ENCODE measurements at regions not wholly inside any gene's neighbourhood (a gene's known extent, or its start where the extent isn't known, plus 50 kb on each side); places are given as distances from the start of the nearest gene placed in this dataset.
"Not testable (repeated sequence)": the region's sequence is repeated elsewhere in the genome, so short reads cannot be mapped to it uniquely, and the experiment has no call there.

DNA sequence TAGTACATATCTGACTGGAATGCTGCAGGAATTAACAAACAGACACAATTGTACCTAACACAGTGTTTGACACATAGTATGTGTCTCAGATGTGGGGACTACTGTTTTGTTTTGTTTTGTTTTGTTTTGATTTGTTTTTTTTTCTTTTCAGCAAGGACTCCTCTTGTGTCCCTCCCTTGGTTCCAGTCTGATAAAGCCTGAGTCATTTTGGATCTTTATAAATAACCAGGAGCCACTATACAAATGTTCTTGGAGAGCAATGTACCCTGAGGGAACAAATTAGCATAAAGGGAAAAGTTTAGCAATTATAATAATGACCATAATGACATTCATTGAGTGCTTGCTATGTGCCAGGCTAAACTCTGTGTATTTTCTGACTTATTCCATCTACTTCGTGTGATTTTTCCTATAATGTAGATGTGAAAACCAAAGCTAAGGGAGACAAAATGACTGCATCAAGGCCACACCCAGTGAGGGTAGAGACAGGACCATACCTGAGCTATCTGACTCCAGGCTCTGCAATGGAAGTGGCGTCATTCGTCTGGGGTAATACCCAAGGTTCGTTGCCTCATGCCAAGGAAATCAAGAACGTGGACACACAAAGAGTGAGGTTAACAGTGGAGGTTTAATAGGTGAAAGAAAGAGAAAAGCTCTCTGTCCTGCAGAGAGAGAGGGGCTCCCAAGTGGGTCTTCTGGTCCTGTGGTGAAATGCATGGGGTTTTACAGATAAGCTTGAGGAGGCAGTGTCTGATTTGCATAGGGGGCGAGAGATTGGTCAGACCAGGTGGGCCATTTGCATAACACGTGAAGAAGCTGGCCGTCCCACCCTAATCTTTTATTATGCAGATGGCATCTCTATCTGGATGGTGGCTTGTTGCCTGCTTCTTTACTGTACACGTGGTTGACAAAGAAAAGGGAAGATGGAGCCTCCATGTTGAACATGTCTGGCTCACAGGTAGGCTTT, 285.5 kb upstream of the SFSWAP start:
- peak; percentile 9 for DNase-seq

GRCh38 chr12:131428091-131428685, 282.7 kb upstream of the SFSWAP start:
- DNase-seq = no peak

DNA sequence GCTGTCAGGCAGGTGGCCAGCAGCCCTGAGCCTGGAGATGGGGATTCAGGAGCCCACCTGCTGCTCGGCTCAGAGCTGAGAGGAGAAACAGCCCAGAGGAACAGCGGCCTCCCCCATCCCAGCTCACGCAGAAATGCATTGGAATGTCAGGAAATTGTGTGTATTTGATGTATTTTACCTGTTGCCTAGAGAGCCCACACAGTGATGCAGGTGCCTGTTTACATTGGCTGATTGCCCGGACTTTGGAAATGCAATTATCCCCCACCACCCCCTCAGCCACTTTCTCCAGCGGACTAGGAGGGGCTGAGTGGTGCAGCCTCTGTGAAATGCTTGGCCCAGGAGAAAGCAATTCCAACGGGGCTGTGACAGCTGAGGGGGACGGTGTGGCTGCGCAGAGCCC, 281.7 kb upstream of the SFSWAP start:
- DNase-seq = not testable (repeated sequence)

DNA sequence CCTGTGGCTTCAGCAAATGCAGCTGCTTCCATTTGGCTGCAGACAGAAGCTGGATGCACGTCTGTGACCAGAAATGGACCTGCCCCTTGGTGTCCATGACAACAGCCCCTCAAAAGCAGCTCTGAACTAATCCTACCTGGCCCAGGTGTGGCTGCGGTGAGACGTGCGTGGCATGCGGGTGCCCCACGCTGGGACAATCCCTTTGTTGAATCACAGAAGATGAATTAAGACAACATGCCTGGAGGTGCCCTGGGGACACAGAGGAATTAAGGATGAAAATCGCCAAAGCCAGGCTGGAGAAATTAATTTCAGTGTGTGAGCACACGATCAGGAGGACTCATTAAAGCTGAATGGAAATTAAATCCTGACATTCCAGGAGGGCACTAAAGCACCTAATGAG, 281.2 kb upstream of the SFSWAP start:
- DNase-seq = not testable (repeated sequence)

GRCh38 chr12:131430158-131430742, 280.6 kb upstream of the SFSWAP start:
- DNase-seq = no peak

GRCh38 chr12:131431126-131431655, 279.7 kb upstream of the SFSWAP start:
- DNase-seq = not testable (repeated sequence)

DNA sequence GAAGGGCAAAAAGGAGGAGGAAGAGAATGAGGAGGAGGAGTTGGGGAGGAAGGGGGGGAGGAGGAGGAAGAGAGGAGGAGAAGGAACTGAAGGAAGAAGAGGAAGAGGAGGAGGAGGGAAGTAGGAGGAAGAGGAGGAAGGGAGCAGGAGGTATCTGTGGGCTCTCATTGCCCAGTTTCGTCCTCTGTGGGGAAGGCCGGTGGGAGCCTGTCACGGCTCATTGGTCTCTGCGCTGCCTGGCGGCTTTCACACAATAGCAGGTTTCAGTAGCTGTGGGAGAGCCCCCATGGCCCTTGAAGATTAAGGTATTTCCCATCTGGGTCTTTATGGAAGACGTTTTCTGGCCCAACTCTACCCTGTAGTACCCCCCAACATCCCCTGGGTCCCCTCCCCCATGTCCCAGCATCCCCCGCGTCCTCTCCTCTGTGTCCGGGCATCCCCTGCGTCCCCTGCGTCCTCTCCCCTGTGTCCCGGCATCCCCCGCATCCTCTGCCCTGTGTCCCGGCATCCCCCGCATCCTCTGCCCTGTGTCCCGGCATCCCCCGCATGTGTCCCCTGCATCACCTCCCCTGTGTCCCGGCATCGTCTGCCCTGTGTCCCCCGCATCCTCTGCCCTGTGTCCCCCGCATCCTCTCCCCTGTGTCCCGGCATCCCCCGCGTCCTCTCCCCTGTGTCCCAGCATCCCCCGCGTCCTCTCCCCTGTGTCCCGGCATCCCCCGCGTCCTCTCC, 278.2 kb upstream of the SFSWAP start:
- DNase-seq = no peak

- DNase-seq = no peak
These were observed 276.4 kb upstream of the SFSWAP start for GRCh38 chr12:131434208-131435125.

- DNase-seq = no peak
These were observed 273.8 kb upstream of the SFSWAP start for GRCh38 chr12:131436922-131437705.

DNA sequence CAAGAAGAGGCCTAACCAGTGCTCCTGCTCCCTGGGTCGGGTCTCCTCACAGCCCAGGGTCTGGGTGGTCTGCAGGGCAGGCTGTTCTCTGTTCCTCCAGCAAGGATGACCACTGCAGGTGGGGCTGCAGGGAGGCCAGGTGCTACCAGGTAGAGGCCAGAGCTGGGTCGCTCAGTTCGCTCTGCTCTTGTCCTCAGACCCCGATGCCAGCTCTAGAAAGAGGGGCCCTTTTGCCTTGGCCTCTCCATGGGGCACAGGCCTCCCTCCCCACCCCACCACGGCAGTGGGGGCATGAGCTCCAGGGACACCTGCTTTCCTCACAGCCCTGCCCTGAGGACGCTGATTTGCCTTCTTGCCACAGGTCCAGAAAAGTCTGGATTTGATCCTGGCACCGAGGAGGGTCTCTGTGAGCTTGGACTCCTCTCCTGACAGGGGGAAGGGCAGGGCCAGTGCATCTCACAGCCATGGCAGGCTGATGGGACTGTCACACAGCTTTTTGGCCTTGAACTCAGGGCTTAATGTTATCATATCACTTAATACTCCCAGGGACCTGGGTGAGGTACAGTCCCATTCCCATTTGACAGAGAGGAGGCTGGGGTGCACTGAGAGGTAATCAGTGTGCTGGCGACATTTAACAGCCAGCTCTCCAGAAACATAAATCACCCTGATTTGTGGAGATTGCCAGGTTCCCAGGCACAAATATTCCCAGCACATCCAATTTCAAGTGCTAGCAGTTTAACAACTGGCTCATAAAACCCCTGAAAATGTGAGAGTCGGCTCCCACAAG, 273.0 kb upstream of the SFSWAP start:
- DNase-seq = no peak

DNA sequence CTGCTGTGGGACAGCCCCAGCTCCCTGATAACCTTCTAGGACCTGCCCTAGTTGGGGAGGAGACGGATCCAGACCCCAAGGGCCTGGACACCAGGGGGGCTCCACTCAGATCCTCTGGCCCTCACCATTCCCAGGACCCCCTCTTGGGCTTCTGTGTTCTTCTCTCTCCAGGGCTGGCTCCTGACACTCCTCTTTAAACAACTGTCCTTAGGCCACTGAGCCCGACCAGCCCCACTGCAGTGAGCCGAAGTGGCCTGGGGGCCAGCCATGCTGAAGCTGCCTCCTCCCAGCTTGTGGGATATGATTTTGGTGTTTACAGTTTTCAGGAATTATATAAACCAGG, 272.4 kb upstream of the SFSWAP start:
- DNase-seq = not testable (repeated sequence)

GRCh38 chr12:131438881-131439280, 272.0 kb upstream of the SFSWAP start:
- DNase-seq = peak; percentile 19

DNA sequence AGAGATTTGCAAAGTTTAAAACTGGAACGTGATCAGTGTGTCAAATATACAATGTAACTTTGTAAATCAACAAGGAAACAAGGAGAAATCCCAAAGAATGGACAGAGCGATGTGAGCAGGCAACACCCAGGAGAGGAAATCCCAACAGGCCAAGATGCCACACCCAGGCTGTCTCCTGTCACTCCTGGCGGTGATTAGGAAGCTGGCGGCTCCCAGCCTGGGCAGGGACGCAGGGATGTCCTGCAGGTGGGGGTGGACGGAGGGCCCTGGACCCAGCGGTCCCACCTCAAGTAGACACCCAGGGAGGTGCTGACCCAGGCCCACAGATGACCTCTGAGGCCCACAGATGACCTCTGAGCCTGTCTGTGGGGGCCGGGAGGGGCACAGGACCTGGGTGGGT, 271.1 kb upstream of the SFSWAP start:
- not testable (repeated sequence) for DNase-seq

DNA sequence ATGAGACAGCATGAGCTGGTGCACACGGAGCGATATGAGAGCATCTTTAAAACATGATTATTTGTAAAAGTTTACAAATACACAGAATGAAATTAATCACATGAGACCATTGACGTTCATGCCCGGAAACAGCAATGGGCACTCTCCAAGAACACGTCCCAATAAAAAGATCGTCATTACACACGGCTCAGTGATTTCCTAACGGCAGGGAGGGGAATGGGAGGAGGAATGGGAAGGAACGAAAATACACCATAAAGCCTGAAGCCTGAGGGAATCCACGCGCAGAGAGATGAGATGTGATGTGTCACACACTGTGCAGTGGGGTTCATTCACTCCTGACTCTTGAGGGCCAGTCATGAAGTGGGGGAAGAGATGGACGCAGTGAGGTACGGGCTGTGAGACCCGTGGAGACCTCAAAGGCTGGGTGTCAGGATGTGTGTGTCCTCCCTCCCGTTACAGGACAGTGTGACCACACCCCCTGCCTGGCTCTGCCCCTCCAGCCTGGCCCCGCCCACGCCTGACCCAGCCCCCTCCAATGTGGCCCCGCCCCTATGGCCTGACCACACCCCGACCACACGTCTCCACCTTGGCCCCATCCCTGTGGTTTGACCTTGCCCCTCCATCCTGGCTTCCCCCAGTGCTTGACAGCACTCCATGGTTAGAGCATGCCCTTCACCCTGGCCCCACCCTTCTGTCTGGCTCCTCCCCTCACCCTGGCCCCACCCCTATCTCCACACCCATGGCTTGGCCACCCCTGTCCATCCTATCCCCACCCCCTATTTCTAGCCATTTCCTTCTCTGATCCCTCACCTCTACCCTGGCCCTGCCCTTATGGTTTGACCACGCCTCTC, 270.5 kb upstream of the SFSWAP start:
- DNase-seq = not testable (repeated sequence)

- no peak for DNase-seq
These were observed 269.9 kb upstream of the SFSWAP start for GRCh38 chr12:131441060-131441396.

DNA sequence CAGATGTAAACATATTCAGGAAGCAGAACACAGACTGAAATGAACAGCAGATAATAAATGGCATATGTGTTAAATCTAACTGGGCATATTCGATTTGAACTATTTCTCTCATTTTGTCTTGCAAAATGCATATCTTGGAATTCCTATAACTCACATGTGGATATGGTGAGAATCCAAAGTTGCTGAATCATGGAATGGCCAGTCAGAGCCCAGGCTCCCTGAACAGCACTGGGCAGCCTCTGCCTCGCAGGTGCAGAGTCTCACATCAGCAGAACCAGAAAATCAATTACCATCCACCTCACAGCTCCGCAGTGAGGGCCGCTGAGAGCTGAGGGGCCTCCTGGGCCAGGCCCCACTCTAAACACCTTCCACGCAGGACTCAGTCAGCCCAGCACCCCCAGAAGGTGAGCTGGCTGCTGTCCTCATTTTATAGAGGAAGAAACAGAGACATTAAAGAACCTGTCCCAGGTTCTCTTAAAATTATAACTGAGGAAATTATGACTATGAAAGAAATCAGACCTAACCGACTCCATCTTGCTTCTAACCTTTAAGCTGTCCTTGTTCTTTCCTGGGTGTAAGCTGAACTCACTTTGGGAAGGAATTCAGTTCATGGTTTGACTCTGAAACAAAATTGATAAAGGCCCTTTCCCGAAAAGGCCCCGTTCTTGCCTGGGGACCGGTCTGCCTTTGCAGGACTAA, 269.1 kb upstream of the SFSWAP start:
- no peak for DNase-seq

GRCh38 chr12:131442337-131442918, 268.5 kb upstream of the SFSWAP start:
- DNase-seq = peak; percentile 11
